KG1 (cell line): ENCODE measurements at regions not wholly inside any gene's neighbourhood (a gene's known extent, or its start where the extent isn't known, plus 50 kb on each side); places are given as distances from the start of the nearest gene placed in this dataset.

Source experiments
- DNase-seq: peaks from one replicate; lab custom pipeline; 2025; lab: John Stamatoyannopoulos, UW

DNA sequence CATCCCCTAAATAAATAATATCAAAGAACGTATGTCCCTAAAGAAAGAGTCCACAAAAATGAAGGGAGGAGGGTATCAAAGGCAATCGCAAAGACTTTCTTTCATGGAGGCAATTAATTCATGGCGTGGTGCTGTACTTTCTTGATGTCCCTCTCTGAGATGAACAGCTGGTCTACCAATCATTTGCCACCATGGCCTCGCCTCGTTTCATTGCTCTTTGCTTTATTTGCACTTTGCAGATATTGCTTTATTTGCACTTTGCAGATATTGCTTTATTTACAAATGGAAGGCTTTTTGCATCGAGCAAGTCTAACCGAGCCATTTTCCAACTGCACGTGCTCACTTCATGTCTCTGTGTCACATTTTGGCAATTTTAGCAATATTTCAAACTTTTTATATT is 104.0 kb upstream of the PTCH1 start:
- DNase-seq: no peak

DNA sequence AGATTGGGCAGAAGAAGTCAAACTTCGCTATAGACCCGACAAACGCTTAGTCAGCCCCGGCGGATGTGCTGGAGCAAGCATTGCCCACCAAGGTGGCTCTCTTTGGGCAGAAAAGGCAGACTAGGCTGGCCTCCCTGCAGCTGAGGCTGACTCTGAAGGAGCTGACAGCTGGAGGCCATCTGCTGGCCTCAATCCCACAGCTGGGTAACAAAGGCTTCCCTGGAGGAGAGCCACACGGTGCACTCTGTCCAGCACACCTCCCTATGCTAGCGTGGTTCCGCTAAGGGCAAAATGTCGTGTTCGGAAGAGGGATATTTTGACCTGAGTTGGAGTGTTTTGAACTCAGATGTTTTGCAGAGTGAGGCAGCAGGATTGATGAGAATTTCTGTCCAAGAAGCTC is 103.5 kb upstream of the PTCH1 start:
- DNase-seq: no peak

DNA sequence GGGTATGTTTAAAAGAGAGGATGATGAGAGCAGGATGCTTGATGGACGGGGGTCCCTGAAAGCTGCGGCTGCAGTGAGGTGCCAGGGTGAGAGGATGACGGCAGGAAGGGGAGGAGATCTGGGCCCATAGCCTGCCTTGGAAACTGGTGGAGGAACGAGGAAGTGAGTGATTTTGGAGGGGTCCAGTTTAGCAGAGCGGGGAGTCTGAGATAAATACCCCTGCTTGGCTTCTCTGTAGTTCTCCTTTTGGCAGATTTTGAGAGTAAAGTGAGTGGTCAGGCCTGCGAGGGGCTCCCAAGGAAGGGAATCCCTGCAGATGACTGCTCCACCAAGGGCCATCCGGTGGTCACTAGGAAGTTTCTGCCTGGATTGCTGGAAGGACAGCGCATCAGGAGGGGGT is 98.5 kb upstream of the PTCH1 start:
- no peak for DNase-seq

DNA sequence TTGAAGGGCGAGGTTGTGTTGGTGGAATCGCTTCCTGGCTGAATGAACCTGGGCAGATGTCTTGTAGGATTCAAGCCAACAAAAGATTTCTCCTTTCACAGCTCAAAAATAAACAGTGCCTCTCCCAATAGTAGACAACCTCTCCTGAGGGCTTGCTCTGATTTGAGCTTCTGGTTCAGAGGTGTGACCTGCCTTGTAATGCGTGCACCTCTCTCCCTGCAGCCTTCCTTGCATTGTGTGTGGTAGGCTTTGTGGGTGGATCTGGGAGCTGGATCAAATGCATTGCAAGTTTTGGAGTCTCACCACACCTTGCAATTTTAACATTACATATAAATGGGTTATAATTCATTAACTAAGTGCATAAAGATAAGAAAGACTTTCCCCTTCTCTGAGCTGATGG is 96.9 kb upstream of the PTCH1 start:
- DNase-seq: no peak

DNA sequence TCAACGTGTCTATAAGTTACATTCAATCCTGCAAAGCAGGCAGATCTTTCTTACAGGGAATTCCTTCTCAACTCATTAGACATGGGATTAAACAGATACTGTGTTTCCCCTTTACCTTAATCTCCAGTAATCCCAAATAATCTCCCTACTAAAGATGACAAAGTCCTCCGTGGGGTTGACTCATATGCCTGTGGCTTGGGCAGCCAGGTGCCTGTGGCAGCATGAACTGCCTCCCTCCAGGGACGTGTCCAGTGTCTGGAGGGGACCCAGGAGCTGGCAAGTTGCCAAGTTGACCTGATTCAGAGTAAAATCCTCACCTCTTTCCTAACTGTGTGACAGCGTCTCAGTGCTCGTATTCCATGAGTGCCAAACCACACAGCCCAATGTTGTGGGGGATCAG is 94.6 kb upstream of the PTCH1 start:
- DNase-seq: no peak

- no peak for DNase-seq
Observed at GRCh38 chr9:95610006-95610785, 93.4 kb upstream of the PTCH1 start.

DNA sequence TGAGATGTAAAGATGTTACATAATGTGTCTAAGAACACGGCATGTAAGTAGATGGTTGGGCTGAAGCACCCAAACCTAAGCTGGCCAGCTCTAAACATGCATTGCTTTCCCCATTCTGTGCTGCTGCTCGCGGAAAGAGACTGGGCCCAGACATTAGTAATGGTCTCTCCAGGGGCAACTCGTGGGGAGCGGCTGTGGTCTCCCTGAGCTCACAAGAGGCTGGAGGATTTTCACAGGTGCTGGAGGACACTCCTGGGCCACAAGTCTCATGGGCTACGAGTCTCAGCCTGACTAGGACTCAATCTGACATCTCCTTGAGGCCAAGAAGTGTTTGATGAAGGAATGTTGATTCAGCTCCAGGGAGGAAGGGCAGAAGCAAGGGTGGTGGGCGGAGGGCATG is 92.7 kb upstream of the PTCH1 start:
- DNase-seq: no peak

- DNase-seq: no peak
Observed at GRCh38 chr9:95608341-95608740, 91.6 kb upstream of the PTCH1 start.

- DNase-seq: no peak
Observed at GRCh38 chr9:95607507-95607906, 90.7 kb upstream of the PTCH1 start.

DNA sequence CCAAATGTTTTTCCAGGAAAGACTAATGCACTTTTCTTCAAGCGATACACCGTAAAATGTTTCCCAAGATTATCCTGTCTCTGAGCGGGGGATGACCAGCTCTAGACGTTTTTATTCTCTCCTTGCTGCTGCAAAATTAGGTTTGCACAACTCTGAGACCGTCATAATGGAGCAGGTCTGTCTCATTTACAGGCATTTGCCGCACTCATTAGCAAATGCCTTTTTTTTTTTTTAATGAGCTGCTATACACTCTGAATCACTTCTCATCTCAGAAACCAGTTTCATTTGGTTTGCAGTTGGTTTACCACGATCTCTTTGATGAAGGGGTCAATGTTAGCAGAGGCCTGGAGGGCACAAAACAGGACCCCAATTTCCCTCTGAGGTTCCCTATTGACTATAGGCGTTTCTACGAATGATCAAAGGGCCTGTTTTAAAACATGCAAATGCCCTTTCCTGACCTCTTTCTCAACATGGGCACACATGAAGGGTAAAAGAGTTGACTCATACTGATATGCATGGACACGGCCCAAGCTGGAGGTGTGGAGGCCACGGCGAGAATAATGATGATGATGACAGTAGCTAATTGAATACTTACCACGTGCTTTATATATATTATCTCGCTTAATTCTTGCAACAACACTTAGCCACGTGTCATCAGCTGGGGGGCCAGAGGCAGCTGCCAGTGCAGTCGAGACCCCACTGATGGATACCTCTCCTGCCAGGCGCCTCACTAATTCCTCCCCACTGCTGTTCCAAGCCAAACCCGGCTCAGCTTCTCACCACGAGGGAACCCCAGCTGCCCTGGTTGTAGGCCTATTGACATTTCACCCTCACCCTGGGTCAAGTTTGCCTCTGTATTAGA is 89.9 kb upstream of the PTCH1 start:
- no peak for DNase-seq

DNA sequence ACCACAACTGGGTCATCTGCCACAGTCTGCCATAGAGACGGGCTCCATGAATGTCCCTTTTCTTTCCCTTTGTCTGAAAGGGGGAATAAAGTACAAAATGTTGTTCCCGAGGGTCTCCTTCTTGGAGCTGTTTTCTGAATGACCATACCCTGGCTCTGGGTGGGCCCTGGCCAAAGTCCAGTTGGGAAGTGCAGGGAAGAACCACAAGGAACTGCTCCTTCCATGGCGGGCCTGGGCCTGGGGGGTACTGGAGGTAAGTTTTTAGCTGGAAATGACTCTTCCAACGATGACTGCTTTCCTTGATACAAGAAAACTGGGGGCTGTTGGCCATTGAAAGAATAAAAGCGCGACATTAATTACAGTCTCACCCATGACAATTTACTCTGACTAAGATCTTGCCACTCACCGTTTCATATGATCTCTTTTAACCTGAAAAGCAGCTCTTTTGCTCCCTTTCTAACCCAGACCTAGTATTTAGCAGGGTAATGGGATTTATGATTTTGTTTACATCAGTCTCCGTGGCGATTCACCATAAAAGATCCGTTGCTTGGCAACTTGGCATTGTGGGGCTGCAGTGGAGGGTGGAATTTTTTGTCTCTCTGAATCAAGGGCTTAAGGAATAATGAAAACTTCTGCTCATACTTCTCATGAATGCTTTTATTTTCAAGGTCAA is 89.2 kb upstream of the PTCH1 start:
- no peak for DNase-seq

- no peak for DNase-seq
Observed at GRCh38 chr9:95605101-95605500, 88.3 kb upstream of the PTCH1 start.

- no peak for DNase-seq
Observed at GRCh38 chr9:95598236-95598635, 81.5 kb upstream of the PTCH1 start.

DNA sequence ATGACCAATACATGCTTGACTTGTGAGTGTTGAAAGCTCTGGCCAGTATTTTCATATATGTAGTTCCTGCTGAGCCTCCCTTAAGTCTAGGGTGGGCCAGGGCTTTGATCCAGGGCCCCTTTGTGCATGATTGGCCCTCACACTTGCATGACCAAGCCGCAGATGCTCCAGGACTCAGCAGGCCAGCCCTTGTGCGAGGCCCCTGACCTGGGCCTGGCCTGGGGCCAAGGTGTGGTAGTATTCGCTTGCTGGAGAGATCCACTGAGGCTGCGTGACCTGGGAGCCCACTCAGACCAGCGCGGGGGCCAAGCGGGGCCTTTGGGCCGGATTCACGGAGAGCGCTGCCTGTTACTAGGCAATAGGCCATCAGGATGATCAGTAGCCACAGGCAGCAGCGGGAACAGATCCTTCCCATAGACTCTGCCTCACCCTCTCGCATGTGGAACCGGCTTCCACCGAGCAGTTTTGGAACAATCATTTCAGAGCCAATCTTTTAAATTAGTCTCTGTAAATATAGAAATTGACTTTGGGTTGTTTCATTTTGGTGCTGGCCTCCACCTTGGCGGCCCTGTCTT is 79.0 kb upstream of the PTCH1 start:
- DNase-seq: no peak

DNA sequence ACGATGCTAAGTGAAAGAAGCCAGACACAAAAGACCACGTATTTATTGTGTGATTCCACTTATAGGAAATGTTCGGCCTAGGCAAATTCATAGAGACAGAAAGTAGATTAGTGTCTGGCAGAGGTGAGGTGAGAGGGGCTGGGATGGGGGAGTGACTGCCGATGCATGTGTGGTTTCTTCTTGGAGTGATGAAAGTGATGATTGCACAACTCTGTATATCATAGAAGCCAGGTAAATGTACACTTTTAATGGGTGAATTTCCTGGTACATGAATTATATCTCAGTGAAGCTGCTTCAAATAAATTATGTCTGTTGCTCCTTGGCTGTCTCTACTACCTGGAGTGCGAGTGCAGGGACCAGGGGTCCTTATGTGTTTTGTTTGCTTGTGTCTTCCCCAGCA is 76.2 kb upstream of the PTCH1 start:
- no peak for DNase-seq

- DNase-seq: no peak
Observed at GRCh38 chr9:95588724-95589588, 72.2 kb upstream of the PTCH1 start.

GRCh38 chr9:95587021-95587964 is 70.5 kb upstream of the PTCH1 start:
- no peak for DNase-seq

DNA sequence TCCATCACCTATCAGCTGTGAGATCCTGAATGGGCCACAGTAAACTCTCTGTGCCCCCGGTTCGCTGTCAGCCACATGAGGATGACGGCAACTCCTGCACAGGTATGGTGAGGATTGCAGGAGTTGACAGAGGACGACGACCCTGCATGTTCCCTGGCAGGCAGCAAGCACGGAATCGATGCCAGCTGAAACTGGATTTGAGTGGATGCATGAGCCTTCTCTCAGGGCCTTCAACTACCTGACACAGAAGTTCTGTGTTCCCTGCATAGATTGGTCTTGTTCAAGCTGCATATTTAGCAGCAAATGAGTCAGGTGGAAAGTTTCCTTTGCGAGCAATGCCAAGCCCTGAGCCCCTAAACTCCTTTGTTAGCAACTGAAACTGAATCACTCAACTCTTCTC is 69.6 kb upstream of the PTCH1 start:
- no peak for DNase-seq

- DNase-seq: no peak
Observed at GRCh38 chr9:95585824-95586223, 69.1 kb upstream of the PTCH1 start.

DNA sequence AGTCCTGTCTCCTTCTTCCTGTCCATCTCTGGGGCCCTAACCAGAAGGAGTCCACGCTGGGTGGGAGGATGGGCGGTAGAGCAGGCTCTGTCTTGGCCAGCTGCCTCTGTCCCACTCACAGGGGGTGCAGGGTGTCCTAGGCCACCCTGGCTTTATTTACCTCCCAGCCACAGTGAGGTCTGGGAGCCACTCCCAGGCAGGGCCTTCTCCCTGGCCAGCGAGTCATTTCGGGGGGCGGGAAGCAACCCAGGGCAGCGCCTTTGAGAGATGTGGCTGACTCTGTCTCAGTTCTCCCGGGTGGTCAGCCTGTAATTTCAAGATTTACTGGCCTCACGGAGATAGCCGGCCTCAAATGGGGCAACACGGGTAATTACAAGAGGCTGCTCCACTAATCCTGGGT is 67.4 kb upstream of the PTCH1 start:
- DNase-seq: no peak
